ENCODE measurements at regions not wholly inside any gene's neighbourhood (a gene's known extent, or its start where the extent isn't known, plus 50 kb on each side); places are given as distances from the start of the nearest gene placed in this dataset.
"Not testable (repeated sequence)": the region's sequence is repeated elsewhere in the genome, so short reads cannot be mapped to it uniquely, and the experiment has no call there.

DNA sequence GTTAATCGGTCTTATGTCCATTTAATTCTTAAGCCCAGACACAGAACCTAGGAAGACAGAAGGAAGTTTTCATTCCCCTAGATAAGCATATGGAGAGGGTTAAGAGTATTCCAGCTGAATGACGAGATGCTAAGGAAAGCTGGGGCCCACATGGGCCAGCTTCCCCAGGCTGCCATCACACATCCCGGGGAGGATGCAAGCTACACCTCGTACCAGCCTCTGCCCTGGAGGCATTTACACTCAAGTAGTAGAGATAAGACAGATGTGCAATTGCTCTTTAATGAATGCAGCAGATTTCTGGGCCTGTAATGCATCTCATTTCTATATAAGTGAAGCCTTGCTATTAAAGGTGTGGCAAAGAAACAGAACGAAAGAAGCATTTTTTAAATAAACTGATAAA, 144.5 kb downstream of the MEX3B start:
- DNase-seq (ENCODE audit: extremely low read depth in 1 of 2, low read depth in 1 of 2): no peak

DNA sequence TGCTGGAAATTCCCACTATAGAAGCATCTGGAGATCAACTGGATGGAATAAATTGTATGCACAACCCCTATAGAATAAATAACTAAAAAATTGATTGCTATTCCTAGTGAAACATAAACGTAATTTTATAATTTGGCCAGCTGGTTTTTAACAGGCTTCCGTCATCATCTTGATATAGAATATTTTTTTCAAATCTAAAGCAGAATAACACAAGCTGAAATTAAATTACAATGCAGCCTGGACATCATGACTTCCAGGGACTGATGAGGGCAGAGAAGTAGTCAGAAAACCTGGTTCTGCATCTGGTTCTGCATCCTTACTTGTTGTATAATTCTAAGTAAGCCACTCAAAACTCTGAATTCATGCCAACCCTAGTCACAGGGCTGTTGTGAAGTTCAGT, 146.1 kb downstream of the MEX3B start:
- no peak for DNase-seq (ENCODE audit: extremely low read depth in 1 of 2, low read depth in 1 of 2)

DNA sequence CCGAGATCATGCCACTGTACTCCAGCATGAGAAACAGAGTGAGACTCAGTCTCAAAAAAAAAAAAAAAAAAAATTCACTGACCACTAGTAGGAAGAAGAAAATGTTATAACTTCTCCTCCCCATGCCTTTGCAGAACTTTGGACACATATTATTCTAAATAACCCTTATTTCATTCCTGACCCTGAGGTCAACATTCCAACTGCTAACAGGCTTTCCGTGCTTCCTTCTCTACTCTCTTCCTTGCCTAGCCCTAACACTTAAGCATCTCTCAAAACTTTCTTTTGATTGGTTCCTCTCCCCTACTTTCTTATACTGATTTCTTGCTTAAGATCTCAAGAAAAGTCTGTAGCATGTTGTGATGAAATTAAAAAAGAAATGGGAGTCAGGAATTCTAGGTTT, 146.8 kb downstream of the MEX3B start:
- no peak for DNase-seq (ENCODE audit: extremely low read depth in 1 of 2, low read depth in 1 of 2)

DNA sequence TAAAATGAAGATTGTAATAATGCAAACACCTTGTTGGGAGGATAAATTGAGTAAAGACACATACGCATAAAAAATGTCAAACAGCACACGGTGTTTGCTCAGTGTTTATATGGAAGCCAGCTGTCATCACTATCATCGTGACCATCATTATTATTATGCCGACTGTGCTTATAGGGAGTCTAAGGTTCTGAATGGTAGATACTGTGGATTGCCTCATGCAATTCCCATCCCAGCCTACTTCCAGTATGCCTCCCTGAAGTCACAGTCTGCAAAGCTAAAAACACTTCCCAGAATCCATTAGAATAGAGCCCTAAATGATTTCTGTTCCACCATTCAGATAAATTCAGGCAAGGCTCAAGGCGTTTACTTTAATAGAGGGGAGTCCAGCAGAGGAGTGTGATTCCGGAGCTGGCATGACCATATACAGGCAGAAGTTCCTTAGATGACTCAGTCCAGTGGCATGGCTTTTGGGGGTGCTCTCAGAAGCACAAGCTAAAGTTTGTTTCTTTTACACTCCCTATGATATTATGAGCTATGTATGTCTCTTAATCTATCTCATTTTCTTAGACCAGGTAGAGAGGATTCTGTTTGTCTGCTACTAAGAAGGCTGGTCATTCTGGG, 148.7 kb downstream of the MEX3B start:
- no peak for DNase-seq (ENCODE audit: extremely low read depth in 1 of 2, low read depth in 1 of 2)

DNA sequence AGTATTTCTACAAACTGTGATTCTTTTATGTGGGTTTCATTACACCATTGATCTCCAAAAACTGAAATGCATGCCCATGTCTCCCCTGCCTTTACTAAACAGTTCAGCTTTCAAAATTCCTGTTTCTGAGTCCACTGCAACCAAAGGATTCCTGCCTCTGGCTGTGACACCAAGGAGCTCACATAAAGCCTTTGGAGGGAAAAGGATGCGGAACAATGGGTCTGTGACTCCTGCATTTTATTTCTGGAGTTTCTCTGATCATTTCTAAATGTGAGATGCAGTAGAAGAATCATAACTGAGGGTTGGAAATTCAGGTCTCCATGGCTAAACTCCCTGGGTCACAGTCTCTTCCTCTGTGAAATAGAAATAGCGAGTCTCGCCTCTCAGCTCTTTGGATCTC, 149.5 kb downstream of the MEX3B start:
- DNase-seq (ENCODE audit: extremely low read depth in 1 of 2, low read depth in 1 of 2): no peak

DNA sequence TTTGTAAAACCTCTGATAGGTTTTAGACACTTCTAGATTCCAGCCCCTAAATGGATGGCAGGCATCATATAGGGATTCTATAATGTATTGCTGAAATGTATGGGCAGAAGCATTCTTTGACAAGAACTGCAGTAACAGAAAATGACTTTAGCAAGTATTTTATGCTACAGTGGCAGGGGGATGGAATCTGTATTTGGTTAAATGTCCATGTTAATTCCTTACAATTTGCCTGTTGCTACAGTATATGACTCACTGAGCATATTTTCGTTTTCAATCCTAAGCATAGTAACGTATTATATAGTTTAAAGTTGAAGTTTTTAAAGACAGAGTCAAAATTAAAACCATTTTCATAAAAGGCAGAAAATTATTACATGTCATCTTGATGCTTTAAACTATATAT, 150.1 kb downstream of the MEX3B start:
- DNase-seq (ENCODE audit: extremely low read depth in 1 of 2, low read depth in 1 of 2): no peak

DNA sequence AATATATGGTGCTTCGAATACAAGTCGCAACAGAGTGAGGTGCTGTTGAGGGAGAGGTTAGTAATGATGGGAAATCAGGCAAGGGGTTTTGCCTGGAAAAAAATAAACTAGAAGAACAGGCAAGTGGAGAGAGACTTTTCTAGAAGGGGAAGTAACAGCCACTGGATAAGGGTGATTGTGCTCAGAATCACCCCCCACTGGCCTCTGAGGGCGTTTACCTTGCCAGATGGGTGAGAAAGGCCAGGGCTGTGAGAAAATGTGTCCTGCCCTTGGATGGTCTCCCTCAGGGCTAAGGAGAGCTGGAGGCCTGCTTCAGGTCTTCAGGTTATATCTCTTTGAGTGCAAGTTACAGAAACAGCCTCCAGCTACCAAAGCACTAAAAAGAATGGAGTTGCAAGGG, 151.8 kb downstream of the MEX3B start:
- no peak for DNase-seq (ENCODE audit: extremely low read depth in 1 of 2, low read depth in 1 of 2)

DNA sequence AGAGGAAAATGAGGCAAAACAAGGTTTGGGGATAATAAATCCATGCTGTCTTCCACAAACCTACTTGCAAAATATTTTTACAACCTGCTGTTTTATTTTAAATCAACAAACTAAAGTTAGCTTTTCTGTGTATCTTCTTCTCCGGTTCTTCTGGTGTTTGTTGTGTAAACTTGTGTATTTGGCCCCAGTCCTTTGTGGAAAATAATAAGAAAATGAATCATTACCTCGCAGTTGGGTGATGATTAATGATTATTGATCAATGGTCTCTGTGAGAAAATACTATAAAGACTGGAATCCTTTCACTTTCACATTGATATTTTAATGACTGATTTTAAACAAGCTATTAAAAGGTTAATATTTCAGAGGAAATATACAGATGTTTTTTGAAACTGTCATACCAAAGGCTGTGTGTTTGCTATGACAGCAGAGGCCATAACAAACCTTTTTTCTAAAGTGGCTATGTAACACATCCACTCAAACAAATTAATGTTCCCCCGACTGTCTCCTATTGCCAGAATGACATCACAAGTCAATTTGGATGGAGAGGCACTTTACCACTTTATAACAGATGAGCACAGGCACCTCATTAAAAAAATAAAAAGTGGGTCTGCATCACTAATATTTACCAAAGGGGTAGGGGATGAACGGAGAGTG, 152.5 kb downstream of the MEX3B start:
- DNase-seq (ENCODE audit: extremely low read depth in 1 of 2, low read depth in 1 of 2): no peak

DNA sequence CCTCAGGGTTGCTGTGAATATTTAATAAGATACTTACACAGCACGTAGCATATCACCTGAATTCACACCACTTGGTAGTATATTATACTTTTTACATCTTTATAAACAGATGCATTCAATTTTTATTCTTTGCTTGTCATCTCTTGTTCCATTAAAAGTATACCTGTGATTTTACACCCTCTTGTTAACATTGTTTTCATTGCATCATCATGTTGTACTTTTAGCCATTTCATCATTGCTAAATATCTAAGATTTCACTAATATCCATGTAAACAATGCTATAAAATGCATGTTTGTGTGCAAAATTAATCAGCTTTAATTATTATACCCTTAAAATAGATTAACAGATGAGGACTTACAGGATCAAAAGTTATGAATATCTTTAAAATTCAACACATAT, 155.3 kb downstream of the MEX3B start:
- no peak for DNase-seq (ENCODE audit: extremely low read depth in 1 of 2, low read depth in 1 of 2)

DNA sequence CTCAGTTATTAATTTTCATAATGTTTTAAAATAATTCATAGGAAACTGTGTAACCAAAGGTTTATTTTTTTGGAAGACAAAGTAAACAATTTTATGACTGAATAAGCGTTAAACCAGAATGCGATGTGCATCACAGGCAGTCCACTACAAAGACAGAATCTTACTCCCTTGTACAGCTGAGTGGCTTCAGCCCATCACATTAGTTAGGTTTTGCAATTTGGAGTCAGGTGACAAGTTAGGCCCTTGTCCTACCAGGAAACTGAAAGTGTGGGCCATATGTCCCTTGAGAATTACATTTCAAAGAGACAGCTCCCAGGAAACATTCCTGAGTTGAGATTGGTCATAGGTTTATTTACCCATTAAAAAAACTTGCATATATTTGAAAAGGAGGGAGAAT, 156.3 kb downstream of the MEX3B start:
- DNase-seq (ENCODE audit: extremely low read depth in 1 of 2, low read depth in 1 of 2): no peak

DNA sequence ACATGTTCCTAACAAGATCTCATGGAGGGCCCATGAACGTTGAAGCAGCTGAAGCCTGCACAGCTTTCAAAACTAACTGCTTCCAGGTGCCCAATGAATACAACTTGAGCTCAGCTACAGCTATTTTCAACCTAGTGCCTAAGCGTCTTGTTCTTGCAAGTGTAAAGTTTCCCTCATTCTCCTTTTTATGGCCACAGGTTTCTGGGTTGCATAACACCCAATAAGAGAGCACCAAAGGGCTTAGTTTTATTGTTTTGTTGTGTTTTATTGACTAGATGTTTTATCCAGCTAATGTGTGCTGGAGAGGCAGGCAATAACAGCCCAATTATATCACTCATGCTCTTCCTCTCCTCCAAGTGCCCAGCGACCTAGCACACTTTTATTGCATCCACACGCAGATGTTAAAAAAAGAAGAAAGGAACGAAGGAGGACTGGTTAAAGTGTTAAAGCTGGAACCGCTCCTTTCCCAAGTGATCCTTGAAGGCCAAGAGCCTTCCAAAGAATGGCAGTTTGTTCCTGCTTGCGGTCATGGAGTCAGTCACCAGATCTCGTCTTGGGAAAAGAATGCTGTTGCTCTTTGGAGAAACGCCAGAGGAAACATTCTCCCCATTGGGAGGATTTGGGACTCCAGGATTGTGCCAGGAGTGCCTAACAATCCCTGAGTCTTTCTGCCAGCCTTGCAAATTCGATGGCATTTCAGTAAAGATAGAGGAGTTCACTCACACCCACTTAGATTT, 156.9 kb downstream of the MEX3B start:
- DNase-seq (ENCODE audit: extremely low read depth in 1 of 2, low read depth in 1 of 2): no peak

DNA sequence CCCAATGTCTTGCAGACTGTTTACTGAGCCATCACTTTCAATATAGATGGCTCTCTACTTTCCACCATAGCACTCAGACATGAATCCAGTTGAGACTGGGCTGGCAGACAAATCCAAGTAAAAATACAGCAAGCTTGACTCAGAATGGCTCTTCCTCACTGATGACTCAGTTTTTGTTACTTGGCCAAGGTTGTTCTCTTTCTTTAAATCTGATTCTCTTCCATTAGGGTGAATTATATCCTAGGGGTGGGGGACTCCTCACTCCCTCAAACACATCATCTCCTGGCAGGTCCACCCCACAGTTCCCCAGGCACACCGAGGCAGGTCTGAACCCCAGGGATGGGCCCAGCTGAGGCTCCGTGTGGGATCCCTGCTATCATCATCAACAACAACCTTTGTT, 157.9 kb downstream of the MEX3B start:
- no peak for DNase-seq (ENCODE audit: extremely low read depth in 1 of 2, low read depth in 1 of 2)

DNA sequence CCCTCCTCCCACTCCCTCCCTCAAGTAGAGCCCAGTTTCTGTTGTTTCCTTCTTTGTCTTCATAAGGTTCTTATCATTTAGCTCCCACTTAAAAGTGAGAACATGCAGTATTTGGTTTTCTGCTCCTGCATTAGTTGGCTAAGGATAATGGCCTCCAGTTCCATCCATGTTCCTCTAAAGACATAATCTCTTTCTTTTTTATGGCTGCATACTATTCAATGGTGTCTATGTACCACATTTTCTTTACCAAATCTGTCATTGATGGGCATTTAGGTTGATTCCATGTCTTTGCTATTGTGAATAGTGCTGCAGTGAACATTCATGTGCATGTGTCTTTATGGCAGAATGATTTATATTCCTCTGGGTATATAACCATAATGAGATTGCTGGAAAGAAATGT, 158.6 kb downstream of the MEX3B start:
- DNase-seq (ENCODE audit: extremely low read depth in 1 of 2, low read depth in 1 of 2): not testable (repeated sequence)

DNA sequence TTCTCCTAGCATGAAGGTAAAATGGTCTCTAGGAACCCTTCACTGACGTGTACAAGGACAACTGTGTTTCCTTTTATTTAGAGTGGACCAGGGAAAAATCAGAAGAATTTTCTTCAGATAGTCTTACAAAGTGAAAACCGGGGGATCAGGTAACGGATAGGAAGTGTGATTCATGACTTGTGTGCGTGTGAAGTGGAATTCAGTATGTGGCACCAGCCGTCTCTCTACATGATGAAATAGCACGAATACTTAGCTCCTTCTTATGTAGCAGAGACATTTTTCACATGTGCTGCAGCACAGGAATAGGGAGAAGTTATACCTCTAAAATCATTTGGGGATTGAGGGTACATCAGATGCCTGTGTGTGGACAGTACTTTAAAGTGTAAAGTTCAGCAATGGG, 159.2 kb downstream of the MEX3B start:
- DNase-seq (ENCODE audit: extremely low read depth in 1 of 2, low read depth in 1 of 2): no peak

DNA sequence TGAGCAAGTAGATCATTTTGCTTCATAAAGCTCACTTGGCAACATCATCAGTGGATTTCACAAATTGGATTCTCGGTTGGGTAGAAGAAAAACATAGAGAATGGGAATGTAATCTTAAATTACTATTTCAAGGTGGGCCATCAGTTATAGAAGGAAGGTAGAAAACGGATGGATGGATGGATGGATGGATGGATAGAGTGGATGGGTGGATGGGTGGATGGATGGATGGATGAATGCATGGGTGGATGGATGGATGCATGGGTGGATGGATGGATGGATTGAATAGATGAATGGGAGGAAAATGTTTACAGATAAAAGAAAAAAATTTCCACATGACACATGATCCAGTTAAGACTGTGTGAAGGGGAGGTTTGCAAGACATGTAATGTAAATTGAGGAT, 159.7 kb downstream of the MEX3B start:
- DNase-seq (ENCODE audit: extremely low read depth in 1 of 2, low read depth in 1 of 2): no peak

DNA sequence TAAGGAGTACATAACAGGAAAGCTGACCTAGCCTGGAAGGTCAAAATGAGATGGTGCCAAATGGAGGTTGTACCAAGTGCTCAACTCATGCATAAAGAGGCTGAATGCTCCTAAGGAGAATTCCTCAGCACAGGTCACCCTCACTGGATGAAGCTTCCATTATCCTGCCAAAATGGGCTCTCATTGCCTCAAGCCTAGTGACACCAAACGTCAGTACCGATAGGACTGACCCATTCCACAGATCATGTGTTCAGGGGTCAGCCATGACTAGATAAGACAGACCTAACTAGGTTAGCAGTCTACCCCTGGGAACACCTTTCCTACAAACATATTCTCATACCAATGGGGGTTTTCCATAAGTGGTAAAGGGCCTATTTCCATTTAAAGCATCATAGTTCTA, 160.7 kb downstream of the MEX3B start:
- DNase-seq (ENCODE audit: extremely low read depth in 1 of 2, low read depth in 1 of 2): no peak

DNA sequence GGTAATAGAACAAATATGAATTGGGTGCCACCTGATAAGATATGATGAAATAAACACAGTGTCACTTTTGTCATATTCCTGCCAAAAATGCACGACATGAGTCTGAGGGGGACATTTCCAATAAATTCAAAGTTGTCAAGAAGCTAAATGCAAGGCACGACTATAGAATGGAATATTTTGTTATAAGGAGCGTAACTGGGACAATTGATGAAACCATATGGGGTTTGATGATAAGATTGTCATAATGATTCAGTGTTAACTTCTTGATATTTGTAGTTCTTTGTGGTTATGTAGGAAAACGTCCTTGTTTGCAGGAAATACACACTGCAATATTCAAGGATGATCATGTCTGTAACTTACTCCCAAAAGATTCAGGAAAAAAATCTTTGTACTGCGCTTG, 163.3 kb downstream of the MEX3B start:
- DNase-seq (ENCODE audit: extremely low read depth in 1 of 2, low read depth in 1 of 2): no peak

DNA sequence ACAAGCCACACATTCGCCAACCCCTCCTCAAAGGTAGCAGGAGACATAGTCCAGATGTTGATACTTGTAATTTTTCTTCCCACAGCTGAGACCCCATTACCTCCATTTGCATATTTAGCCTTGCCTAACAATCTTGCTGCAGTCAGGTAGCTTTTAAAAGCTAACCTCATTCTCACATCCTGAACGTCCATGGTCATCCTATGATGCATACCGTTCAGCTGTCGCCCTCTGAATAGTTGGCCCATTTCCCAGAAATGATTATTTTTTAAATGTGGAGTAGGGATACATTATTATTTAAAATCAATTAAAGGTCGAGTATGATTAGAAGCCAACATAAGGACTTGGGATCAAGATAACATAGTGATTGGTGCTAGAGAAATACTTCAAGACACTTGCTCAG, 165.0 kb downstream of the MEX3B start:
- DNase-seq (ENCODE audit: extremely low read depth in 1 of 2, low read depth in 1 of 2): no peak

DNA sequence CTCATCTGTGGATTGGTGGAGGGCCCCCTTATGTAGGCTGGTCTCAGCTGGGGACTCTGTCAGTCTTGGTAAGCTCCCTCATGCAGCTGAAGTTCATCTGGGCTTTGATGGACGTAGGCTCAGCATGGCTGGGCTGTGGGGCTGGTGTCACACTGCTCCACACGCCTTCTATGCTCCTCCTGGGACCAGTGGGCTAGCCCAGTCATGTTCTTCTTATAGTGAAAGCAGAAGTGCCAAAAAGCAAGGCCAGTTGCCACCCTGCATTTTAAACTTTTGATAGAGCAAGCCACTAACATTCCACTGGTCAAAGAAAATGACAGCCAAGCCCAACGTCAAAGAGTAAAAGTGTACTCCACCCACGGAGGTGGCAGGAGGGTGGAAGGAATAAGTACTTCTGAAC, 165.5 kb downstream of the MEX3B start:
- no peak for DNase-seq (ENCODE audit: extremely low read depth in 1 of 2, low read depth in 1 of 2)

DNA sequence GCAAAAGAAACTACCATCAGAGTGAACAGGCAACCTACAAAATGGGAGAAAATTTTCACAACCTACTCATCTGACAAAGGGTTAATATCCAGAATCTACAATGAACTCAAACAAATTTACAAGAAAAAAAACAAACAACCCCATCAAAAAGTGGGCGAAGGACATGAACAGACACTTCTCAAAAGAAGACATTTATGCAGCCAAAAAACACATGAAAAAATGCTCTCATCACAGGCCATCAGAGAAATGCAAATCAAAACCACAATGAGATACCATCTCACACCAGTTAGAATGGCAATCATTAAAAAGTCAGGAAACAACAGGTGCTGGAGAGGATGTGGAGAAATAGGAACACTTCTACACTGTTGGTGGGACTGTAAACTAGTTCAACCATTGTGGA, 170.1 kb downstream of the MEX3B start:
- DNase-seq (ENCODE audit: extremely low read depth in 1 of 2, low read depth in 1 of 2): not testable (repeated sequence)

DNA sequence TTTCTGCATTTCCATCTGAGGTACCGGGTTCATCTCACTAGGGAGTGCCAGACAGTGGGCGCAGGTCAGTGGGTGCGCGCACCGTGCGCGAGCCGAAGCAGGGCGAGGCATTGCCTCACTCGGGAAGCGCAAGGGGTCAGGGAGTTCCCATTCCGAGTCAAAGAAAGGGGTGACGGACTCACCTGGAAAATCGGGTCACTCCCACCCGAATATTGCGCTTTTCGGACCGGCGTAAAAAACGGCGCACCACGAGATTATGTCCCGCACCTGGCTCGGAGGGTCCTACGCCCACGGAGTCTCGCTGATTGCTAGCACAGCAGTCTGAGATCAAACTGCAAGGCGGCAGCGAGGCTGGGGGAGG, 175.1 kb downstream of the MEX3B start:
- not testable (repeated sequence) for DNase-seq (ENCODE audit: extremely low read depth in 1 of 2, low read depth in 1 of 2)

DNA sequence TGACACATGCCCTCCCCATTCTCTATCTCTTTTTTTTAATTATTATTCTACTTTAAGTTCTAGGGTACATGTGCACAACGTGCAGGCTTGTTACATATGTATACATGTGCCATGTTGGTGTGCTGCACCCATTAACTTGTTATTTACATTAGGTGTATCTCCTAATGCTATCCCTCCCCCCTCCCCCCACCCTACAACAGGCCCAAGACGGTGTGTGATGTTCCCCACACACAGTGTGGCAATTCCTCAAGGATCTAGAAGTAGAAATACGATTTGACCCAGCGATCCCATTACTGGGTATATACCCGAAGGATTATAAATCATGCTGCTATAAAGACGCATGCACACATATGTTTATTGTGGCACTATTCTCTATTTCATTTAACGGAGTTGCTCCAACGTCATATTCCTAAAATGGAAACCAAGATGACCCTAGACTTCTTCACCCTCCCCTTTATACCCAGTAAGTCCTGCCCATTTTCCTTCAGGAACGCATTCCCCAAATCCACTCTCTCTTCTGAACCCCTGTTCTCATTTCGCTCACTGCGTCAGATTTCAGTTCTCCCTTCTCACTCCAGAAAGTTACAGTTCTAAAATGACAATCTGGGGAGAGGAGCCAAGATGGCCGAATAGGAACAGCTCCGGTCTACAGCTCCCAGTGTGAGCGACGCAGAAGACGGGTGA, 175.6 kb downstream of the MEX3B start:
- not testable (repeated sequence) for DNase-seq (ENCODE audit: extremely low read depth in 1 of 2, low read depth in 1 of 2)

Data from stimulated activated CD8-positive, alpha-beta memory T cell treated with anti-CD3 and anti-CD28 coated beads, Interleukin-7, amount 100 ng/mL, for 48 hours (primary cell).